Testis (tissue), 2 donors: ENCODE measurements at regions not wholly inside any gene's neighbourhood (a gene's known extent, or its start where the extent isn't known, plus 50 kb on each side); places are given as distances from the start of the nearest gene placed in this dataset.

Source experiments
- POLR2A ChIP-seq: fragments of 450-650 bp; IDR thresholded peaks from one replicate; pipeline ENCODE4 v1.6.1; 2017; ENCODE audit warnings: antibody characterized with exemption, mild to moderate bottlenecking, moderate library complexity
- TF ChIP-seq, protein P1 (sequence below), 3 experiments: fragments of 450-650 bp in 2 of 3; fragments of 200-600 bp in 1 of 3; sonication (generic) in 1 of 3; IDR thresholded peaks; one replicate each; pipeline ENCODE4 v1.5.1; 2016 to 2019; ENCODE audit warnings: antibody characterized with exemption in 3 of 3, mild to moderate bottlenecking in 2 of 3, moderate library complexity in 1 of 3

DNA sequence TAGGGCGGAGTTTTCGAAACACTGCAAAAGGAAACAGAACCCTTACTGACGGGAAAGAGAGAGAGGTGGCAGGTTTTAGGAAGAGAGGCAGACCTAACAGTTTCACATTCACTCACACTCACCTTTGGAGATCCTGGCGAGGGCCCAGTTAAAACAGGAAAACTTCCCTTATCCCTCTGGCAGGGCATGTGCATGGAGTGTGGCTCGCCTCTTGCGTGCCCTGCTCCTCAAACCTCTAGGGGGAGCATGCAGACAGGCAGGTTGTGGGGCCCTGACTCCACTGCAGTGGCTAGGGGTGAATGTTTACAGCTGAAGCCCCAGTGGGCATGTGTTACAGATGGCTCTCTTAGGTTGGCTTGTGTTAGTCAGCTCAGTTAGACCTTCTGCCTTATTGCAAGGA lies 451.5 kb downstream of the UBE2NL start:
- TF ChIP-seq, protein P1, sequence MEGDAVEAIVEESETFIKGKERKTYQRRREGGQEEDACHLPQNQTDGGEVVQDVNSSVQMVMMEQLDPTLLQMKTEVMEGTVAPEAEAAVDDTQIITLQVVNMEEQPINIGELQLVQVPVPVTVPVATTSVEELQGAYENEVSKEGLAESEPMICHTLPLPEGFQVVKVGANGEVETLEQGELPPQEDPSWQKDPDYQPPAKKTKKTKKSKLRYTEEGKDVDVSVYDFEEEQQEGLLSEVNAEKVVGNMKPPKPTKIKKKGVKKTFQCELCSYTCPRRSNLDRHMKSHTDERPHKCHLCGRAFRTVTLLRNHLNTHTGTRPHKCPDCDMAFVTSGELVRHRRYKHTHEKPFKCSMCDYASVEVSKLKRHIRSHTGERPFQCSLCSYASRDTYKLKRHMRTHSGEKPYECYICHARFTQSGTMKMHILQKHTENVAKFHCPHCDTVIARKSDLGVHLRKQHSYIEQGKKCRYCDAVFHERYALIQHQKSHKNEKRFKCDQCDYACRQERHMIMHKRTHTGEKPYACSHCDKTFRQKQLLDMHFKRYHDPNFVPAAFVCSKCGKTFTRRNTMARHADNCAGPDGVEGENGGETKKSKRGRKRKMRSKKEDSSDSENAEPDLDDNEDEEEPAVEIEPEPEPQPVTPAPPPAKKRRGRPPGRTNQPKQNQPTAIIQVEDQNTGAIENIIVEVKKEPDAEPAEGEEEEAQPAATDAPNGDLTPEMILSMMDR (IDR thresholded peaks at IDR 0.05), result no peak
- no peak for TF ChIP-seq POLR2A
